HG03135 (cell line): ENCODE measurements at regions not wholly inside any gene's neighbourhood (a gene's known extent, or its start where the extent isn't known, plus 50 kb on each side); places are given as distances from the start of the nearest gene placed in this dataset.

Experiments
- ATAC-seq: cut with Tn5 transposase; IDR thresholded peaks from one replicate; pipeline ENCODE4 v1.9.1; 2021; ENCODE audit warnings: mild to moderate bottlenecking, moderate library complexity; ENCODE audit not compliant: unreplicated experiment

DNA sequence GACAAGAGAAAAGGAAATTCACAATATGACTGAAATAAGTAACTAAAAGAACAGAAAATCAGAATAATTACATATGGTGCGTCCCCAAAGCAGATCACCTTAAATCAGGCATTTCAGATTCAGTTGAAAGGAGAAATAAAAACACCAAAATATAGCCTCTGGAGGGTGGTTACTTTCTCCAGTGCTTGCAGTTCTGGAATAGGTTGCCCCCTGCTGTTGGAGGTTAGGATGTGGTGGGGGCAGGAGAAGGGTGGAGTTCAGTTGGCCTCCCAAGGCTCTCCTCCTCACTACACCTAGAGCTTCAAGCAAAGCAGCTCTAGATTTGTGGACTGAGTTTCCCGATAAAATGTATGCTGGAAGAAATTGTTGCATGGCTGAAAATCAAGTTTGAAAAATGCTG lies 338.2 kb upstream of the TLE4 start:
- no peak for ATAC-seq

DNA sequence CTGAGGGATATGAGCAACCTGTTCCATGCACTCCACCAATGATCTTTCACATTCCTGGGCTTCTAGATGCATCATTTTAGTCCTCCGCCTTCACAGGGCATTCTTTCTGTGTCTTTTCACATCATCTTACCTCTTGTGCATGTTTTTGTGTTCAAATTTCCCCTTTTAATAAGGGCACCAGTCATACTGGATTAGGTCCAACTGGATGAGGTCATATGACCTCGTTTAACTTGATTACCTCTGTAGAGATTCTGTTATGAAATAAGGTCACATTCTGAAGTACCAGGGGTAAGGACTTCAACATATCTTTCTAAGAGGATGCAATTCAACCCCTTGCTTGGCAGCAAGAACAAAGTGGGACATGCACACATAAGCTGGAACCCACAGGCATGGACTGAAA lies 335.3 kb upstream of the TLE4 start:
- ATAC-seq = no peak

DNA sequence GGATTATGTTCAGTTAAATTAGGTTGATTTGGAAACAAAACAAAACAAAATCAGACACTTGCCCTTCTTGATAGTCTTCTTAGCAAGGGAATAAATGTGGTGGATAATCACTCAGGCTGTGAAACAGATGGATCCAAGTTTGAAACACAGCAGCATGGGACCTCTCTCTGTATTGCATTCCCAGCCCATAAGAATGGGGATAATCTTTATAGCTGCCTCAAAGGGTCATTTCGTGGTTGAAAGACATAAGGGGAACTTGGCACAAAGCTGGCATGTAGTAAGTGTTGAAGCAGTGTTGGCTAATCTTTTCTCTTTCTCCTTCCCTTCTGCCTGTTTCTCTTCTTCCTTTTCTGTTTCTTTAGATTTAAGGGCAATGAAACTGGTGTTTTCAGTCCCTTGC lies 333.9 kb upstream of the TLE4 start:
- no peak for ATAC-seq

DNA sequence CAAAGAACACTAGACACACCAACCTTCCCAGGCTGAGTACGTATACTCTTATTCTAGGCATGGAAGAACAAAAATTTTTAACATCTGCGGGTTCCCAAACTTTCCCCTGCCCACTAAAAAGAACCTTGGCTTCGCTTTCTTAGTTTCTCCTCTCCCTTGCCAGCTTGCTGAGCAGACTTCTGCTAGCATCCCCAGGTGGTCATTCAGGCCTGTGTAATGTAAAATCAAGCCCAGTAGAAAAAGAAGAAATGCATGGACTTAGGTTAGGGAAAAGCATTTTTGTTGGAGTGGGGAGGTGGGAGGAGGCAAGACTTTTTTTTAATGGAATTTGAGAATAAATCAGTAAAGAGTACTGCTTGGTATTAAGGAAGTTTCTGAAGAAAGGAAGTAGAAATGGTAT lies 331.0 kb upstream of the TLE4 start:
- ATAC-seq = no peak

DNA sequence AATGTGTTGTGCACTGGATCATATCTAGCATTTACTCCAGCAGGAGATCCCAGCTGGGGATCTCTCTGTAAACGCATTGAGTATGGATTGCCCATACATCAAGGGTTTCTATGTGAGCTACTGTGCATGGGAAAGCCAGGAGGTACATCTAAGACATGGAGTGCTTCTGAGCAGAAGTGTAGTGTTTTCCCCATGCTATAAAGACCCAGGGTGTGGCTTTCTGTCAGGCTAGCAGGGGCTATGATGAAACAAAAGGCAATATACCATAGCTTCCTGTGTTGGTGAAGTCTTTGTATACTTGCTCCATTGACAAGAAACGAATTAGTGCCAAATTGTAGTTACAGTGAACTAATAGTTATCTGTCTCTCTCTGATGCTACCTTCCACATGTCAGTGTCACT lies 329.3 kb upstream of the TLE4 start:
- ATAC-seq = no peak

DNA sequence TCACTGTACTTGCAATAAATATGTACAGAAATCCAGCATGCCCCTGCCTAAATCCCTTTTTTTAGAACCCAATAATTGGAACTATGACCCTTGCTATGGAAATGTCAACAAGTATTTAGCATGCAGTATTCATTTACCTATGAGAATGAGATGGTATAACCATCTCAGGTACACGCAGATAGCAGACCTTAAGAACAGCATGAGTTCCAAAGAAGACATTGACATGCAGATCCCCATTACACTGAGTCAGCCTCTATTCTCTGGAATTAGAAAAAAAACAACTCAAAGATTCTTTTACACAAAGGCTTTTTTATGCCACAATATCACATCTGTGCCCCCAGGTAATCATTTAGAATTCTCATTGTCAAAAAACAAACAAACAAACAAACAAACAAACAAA lies 325.6 kb upstream of the TLE4 start:
- ATAC-seq = no peak

DNA sequence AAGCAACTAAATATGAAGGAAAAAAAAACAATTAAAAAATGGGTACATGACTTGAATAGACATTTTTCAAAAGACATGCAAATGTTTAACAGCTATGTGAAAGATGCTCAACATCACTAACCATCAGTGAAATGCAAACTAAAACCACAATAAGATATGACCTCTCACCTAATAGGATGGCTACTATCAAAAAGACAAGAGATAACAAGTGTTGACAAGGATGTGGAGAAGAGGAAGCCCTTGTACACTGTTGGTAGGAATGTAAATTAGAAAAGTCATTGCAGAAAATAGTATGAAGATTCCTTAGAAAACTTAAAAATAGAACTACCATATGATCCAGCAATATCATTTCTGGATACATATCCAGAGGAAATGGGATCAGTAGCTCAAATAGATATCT lies 324.7 kb upstream of the TLE4 start:
- ATAC-seq = no peak

DNA sequence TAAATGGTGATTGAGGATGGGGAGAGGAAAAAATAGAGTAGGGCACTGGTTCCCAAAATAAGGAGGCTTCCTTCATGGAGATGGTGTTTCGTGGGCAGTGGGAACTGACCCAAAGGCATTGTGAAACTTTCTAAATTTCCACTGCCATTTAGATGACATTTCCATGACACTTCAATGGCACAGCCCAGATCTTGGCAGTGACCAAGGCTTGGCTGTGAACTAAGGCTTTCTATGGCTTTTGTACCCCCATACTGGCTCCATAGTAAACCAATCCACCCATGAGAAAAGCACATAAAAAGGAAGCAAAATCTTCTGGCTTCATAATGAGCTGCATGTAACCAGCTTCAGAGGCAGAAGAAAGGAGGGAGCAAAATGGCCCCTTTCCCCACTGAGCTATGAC lies 321.0 kb upstream of the TLE4 start:
- ATAC-seq = no peak

DNA sequence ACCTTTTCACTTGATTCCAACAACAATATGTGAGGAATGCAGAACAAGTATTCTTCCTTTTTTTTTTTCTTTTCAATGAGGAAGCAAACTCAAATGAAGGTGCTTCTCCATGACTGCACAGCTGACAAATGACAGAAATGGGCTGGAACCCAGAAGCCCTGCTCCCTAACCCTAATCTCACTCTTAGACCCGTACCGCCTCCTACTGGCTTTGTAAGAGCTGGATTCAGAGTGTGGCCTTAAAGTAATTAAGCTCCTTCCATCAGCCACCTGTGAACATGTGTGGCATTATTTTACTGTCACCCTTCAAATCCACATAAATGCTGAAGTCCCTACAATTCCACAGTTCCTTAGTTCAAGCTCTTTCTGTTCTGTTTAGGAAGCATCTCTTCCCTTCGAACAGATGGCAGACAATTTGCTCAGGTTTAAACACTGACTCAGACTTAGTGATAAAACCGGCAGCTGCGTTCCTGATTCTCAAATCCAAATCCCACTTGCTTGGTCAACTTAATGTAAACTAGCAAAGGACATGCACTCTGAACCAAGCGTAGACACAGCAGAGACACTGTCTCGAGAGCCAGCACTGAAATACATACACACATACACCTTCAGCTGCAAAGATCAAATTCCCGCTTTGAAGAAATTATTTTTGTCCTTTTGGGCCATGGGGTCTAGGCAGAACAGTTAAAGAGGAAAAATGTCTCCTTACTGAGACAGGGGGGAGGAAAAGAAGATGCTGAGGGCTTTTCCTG lies 316.7 kb upstream of the TLE4 start:
- ATAC-seq = no peak

DNA sequence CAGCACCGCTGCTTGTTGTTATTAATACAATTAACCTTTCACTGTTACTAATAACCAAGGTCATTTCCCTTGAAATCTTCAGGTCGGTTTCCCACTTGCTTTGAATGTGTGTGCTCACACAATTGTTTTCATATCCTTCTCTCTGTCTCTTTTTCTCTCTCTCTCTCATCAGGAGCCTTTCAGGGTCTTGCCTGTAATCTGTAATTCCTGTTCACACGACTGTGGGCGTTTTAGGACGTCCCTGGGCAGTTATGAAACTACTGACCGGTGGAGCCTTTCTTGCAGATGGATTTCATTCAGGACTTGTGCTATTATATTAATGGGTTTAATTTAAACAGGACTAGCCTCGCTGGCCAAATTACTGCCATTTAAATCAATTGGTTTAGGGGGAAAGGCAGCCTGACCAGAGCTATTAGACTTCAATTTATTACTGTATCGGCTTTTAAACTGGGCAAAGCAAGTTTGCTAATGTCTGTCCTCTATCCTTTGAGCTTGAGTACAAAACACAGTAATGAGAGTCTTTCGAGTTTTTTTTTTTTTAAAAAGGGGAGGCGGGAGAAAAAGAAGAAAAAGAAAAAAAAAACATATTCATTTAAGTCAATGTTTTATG lies 316.0 kb upstream of the TLE4 start:
- ATAC-seq = no peak

DNA sequence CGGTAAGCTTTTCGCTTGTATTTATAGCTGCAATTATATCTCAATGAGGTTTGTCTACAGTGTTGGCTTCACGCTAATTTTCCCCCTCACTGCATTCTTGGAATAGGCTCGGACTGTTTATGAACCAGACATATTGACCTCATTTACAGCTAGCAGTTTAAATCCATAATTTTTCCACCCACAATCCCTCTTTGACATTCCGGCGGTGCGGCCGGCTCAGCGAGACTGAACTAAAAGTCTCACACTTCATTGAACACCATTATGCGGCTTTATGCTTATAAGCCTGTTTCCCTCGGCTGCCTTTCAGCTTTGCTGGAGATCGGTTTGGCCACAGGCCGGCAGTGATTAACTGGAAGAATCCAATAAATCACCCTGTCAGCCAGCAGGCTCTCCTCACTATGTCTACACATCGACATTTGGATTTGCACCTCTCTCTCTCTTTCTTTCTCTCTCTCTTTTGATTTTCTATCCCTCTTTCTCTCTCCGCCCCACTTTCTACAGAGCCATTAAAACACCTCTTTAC lies 315.0 kb upstream of the TLE4 start:
- no peak for ATAC-seq

DNA sequence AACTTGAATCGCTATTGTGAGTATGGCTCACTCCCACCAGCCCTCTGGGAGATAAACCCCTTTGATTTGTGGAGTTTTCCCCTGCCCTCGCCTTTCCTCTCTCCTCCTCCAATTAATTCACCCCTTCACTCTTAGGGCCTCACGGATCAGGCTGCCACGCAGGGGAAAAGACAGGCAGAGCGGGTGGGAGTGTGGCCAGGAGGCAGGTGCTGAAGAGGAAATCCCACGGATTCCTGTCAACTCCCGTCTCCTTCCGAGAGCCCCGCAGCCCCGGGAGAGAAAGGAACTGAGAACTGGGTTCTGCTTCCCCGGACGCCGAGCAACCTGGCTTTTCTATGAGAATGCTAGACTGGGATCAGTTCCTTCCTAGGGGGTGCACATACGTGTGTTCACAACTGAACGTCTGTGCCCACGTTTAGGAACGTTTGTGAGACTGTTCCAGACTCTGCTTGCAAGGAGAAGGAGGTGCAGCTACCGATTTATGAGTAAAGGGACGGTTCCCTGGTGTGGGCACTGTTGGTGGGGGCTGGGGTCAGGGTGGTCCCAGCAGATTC lies 314.5 kb upstream of the TLE4 start:
- no peak for ATAC-seq

DNA sequence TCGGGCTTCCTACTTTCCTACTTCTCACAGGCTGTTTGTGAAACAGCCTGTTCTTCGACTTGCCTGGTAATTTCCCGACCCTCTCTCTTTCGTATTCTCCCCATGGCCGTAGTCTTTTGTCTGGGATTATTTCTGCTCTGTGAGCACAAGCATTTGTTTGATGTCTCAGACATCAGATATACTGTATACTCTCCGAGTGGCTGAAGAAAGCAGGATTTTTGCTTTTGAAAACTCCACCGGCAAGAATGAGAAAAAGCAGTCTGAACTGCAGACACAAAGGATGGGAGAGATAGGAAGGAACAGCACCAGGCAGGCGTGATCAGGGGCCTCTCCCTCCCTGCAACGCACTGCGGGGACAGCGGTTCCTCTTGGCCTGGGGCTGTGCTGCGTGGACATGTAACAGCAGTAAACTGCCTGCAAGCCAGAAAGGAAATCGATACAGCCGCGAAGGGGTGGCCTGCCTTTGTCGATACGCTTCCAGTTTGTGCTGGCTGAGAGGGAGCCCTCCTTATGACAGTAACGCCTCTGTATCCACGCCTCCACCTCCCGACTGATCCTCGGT lies 313.9 kb upstream of the TLE4 start:
- no peak for ATAC-seq

DNA sequence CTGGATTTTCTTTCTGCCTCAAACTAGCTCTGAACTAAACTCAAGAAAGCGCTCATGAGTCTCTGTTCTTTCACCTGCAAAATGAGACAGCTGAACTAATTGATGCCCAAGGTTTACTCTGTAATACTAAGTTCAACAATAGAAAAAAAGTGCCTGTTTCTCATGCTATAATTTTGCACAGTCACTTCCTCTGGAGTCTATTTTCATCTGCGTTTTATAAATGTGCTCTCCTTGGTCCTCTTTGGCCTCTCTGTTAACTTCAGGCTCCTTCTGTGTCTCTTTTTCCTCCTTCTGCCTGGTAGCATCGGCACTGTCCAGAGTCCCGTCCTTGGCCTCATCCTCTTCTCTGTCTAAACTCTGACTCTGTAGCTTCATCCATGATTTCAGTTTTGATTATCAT lies 311.9 kb upstream of the TLE4 start:
- no peak for ATAC-seq

DNA sequence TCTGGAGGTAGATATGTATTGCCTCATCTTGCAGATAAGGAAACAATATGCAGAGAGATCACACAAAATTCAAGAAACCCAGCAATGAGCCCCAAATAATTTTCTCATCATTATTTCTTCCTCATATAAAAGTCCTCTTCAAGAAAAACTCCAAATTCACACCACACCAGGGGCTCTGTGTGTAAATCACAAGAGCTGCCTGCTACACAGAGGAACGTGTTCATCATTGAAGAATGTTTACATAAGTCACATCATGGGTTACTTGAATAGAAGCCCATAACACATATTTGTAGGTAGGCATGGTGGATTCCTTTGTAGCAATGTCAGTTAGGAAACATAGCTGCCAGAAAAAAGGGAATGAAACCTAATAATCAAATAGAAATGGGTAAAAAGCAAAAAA lies 308.1 kb upstream of the TLE4 start:
- no peak for ATAC-seq

DNA sequence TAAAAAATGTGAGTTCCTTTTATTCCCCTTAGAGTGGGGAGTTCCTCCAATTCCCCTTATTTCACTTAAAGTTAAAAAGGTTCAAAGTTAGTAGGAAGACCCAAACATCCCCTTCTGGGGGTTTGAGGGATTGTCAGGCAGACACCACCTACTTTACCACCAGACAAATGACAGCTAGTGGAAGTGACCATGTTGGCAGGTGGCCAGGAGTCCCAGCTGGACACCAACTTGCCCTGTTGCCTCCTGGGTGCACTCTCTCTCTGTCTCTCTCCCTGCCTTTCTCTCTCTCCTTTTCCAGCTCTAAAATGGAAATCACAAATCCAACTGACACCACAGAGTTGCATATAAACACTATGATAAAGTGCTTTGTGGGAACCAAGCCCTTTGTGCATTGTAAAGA lies 307.7 kb upstream of the TLE4 start:
- ATAC-seq = no peak

DNA sequence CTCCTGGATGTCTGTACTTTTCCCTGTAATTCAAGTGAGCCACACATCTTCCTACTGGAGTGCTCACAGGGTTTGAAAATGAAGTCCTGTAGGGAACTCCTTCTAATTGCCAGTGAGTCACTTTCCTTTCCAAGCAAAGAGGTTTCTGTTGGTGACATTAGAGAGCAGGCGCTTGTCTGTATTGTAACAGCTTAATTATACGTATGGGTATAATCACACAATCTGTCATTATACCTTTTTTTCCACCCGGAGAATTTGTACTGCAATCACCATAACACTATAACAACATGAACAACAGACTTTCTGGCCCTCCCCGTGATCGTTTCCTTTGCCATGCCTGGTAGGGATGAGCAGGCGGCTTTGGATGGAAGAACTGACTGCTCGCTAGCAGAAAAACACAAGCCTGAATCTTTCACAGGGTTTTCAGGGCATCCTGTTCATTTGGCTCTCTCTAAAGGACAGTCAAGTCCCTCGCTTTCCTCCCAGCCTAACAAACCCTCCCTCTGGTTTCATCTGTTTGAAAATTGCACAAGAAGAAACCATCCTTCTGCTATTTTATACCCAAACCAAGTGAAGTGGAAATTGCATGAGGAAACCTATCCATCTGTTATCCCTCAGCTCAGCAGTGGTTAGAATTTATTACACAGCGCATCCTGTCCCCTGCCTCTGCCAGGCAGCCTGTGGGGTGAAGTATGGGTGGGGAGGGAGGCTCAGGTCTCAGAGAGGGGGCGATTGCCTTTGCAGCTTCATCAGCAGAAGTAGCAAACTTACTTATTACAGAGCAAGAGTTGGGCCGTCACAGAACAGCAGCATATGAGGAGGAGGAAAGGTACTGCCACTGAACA lies 307.0 kb upstream of the TLE4 start:
- no peak for ATAC-seq

DNA sequence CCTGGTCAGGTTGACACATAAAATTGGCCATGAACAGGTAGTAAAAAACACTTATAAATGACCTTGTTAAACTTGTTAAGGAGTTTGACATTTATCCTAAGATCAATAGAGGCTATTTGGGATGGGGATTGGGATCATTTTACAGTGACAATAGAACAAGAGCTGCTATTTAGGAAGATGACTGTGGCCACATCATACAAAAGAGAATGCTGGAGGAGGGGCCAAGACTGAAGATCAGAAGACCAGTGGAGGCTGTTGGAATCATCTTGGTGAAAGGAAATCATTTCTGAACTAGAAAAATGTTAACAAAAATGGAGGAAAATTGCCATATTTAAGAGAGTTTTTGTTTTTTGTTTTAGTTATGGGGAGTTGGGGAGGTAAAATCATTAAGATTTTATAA lies 304.8 kb upstream of the TLE4 start:
- no peak for ATAC-seq

DNA sequence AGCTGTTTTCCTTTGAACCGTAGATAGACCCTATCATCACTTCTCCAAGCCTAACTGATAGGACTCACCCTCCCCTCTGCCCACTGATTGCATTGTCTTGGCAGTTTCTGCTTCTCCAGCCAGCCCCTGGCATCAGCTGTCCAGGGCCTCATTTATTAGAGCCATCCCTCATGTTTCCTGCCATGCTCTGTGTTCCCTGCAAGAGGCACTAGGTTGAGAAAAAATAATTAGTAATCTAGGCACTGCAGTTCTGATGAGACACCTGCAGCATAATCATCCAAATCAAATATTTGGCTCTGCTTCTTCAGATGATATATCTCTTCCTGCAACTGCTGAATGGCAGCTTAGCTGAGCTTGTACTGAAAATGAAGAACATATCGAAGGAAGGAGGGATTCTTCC lies 303.0 kb upstream of the TLE4 start:
- no peak for ATAC-seq

DNA sequence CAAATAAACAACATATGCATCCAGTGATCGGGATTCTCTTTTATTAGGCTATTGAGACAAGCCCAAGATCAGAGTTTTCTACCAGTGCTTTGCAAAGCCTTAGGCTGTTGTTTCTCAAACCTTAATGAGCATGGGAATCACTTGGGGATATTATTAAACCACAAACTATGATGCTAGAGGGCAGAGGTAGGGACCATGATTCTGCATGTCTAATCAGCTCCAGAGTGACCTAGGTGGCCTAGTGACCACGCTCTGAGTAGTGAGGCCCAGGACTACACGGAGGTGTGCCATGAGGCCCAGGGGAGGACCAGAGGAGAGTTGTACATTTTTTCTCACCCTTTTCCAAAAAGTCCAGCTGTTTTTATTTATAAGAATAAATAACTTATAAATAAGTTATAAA lies 298.5 kb upstream of the TLE4 start:
- ATAC-seq = no peak

DNA sequence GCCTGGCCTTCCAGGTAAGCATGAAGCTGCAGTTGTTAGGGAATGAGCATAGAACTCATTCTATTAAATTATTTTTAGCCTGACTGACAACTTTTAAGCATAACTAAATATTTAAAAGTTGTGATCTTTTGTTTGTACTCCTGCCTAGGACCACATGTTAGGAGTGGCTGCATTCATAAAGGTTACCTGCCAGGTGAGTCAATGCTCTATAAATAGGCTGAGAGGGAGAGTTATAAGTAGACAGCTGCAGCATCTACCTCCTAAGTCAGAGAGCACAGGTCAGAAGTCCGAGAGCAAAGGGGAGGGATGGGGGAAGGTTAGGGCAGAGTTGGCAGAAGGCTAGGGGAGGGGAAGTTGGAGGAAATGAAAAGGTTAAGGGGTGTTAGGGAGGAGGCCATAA lies 292.4 kb upstream of the TLE4 start:
- no peak for ATAC-seq
